GM18909 (cell line): ENCODE measurements at regions not wholly inside any gene's neighbourhood (a gene's known extent, or its start where the extent isn't known, plus 50 kb on each side); places are given as distances from the start of the nearest gene placed in this dataset.

Experiments used
- ATAC-seq: cut with Tn5 transposase; IDR thresholded peaks from one replicate; pipeline ENCODE4 v1.9.1; 2021; ENCODE audit warnings: mild to moderate bottlenecking; ENCODE audit not compliant: unreplicated experiment, poor library complexity

DNA sequence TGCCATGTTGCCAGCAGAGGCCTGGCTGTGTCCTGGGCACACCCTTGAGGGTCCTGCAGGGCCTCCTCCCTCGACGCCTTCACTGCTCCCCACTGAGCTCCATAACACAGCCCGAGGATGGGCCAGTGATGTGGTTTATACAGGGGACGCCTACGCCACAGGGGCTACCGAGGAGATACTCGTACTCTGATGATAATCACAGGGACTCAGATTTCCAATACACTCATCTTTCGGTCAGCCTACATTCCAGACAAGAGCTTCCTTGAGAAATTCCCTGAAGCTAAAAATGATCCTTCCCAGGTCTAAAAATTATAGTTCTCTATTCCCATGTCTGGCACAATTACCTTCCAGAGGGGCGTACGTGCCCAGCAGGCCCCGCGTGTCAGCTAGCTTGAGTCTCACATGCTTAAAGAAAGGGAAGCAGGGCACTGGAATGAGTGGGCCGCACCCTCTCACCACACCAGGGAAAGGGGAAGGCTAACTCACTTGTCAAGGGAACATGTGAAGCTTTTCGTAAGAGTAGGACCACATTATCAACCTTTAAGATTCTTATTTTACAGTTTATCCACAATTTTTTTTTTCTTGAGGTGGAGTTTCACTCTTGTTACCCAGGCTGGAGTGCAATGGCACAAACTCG lies 159.5 kb upstream of the NDUFV2 start:
- ATAC-seq, result no peak

DNA sequence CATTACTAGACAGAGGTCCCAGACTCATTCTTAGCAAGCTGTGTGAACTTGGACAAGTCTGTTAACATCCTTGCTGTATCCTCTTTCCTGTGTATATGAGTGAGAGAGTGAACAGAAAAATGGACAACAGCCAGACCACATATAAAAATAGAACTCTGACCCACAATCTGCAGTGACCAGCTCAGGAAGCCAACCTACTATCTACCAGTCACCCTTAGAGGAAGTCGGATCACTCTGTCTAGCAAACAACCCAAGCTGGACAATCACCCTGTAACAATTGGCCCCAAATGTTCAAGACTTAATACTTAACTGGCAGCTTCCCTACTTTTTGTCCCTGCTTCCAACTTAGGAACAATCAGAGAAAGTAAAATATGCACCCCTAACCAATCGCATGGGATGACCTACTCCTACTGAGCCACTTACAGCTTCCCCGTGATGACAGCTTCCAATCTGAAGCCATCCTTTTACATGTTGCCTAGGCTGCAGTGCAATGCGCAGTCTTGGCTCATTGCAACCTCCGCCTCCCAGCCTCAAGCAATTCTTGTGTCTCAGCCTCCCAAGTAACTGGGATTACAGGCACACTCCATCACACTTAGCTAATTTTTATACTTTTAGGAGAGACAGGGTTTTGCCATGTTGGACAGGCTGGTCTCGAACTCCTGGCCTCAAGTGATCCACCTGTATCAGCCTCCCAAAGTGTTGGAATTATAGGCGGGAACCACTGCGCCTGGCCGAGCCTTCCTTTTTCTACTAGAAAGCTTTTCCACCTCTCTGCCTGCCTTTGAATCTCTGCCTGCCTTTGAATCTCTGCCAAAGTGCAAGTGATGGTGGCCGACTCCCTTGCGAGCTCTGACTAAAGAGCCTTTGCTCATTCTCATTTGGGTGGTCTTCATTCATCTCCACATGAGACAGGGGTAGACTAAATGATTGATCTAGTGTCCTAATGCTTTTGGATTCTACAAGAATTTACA lies 158.3 kb upstream of the NDUFV2 start:
- ATAC-seq, result no peak

DNA sequence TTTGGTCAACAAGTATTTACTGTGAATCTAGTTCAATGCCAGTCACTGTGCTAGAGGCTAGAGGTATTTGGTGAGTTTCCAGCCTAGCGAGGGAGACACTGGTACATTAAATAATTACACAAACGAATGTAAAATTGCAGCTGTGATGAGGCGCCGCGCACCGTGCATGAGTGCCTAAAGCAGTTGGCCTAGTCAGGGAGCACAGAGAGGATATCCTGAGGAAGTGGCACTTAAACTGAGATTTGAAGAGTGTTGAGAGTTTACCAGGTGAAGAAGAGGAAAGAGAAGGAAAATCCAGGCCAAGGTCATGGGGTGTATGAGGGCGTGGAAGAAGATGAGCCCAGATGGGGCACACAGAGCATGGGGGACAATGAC lies 157.6 kb upstream of the NDUFV2 start:
- ATAC-seq, result no peak

DNA sequence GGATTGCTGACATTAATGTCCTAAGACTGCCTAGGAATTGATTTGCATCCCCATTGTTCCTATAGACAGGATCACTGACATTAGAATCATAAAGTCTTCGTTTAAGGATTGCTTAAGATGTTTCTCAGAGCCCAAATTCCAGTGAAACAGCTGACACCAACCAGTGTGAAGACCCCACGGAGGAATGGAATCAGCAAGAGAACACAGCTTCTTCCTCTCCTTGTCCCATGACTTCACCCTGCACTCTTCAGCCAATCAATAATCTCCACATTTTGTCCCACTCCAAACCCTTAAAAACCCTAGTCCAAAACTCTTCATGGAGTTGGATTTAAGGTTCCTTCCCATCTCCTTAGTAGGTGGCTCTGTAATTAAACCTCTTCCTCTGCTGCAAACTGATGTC lies 157.0 kb upstream of the NDUFV2 start:
- no peak for ATAC-seq

DNA sequence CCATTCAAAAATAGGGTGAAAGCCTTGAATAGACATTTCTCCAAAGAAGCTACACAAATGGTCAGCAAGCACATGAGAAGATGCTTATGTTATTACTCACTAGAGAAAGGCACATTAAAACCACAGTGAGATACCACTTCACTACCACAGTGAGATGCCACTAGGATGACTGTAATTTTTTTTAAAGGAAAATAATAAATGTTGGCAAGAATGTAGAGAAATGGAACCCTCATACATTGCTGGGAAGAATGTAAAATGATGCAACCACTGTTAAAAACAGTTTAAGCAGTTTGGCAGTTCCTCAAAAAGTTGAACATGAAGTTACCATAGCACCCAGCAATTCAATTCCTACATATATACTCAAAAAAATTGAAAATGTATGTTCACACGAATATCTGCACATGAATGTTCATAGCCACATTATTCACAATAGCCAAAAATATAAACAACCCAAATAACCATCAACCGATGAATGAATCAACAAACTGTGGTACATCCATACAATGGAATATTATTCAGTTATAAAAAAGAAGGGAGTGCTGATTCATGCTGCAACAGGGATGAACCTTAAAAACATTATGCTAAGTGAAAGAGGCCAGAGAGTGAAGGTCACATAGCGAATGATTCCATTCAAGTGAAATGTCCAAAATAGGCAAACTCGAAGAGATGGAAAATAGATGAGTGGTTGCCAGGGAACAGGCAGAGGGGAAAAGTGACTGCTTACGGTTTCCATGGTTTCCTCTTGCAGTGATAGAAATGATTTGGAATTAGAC lies 156.2 kb upstream of the NDUFV2 start:
- ATAC-seq, result no peak

DNA sequence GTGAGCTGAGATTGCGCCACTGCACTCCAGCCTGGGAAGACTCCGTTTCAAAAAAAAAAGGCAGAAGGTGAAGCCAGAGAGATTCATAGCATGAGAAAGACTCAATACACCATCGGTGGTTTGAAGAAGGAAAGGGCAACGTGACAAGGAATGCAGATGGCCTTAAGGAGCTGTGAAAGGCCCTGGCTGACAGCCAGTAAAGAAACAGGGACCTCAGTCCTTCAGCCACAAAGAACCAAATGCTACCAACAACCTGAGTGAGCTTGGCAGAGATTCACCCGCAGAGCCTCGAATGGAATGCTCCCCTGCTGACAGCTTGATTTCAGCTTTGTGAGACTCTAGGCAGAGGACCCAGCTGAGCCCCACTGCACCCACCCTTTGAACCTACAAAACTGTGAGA lies 154.9 kb upstream of the NDUFV2 start:
- no peak for ATAC-seq

DNA sequence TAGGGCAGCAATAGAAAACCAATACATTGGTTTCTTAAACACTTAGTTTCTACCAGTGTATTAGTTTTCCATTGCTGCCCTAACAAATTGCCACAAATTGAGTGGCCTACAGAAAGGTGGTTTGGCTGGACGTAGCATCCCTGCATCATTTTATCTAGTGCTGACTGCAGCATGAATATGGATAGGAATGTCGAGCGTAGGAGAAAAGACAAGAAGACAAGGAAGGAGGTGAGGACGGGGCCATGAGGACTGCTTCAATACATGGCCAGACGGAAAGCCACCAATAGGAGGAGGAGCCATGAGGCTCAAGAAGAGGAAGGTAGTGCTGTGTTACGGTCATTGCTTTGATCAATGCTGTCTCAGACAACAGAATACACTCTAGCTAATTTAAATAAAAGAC lies 154.5 kb upstream of the NDUFV2 start:
- ATAC-seq, result no peak

DNA sequence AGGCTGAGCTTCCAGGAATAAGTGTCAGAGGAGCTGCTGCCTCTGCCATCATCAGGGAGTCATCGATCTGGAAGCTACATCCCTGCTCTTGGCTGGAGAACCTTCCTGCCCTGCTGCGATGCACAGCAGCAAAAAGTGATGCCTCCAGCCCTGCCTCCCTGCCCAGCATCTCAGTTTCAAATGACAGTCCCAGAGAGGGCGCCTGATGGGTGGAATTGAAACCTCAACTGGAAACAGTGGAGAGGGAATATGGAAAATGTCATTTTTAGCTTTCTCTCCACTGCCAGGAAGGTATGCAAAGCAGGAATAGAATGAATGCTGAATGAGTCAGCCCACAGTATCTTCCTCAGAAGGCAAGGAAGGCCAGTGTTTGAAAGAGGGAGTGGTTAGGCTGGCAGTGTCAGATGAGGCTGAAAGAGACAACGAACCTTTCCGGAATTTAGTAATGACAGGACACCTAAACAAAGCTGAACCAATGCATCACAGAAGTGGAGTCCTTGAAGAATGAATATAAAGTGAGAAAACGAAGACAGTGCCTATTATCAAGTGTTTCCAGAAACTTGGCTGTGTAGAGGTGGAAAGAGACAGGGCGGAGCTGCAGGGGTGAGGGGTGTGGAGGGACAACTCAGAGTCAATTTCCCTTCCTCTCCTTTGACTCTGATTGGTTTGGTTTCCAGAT lies 153.9 kb upstream of the NDUFV2 start:
- ATAC-seq, result no peak

DNA sequence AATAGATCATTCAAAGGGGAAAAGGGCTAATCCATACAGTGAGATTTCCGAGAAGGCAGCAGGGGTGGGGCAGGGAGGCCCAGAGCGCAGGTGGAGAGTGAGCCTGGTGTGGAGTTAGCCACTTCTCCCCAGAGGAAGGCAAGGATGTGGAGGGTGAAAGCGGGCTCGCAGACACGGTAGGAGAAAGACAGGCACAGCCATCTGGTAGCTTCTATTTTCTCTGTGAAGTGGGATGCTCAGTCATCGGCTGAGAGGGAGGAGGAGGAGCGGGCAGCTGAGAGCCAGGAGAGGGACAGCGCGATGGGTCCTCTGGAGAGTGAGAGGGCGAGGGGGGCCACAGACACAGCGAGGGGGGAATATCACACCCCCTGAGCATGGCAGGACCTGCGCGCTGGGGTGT lies 153.3 kb upstream of the NDUFV2 start:
- ATAC-seq, result no peak

DNA sequence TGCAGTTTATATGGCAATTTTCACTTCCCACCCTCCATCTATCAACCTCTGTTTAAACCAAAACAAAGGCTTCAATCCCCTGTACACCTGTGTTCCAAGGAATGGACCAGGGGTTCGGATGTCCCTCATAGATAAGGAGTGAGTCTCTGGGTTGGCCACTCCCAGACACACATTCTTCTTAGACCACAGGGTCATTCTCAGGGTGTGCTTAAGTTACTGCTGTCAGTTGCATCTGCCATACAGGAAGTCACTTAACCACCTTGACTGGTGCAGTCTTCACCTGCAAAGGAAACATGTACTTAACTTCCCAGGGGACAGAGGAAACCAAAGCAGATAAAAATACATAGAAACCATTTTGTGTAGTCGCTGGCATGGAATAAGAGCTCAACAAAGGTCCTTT lies 151.0 kb upstream of the NDUFV2 start:
- peak; percentile 84 for ATAC-seq

DNA sequence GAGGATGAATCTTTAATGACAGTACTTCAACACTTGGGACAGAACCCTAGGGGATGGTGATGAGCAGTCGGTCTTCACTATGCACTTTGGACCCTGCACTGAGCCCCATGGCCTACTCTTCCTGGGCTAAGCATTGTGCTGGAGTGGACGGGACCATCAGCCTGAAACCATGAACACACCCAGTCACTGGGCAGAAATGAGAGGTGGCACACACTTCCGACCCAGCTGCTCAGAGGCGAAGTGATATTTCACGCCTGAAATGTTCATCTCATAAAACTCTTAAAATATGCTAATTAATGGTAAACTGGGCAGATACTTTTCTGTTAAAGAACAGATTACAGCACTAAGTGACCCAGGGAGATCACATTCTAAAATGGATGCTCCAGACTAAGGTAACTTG lies 150.3 kb upstream of the NDUFV2 start:
- no peak for ATAC-seq

DNA sequence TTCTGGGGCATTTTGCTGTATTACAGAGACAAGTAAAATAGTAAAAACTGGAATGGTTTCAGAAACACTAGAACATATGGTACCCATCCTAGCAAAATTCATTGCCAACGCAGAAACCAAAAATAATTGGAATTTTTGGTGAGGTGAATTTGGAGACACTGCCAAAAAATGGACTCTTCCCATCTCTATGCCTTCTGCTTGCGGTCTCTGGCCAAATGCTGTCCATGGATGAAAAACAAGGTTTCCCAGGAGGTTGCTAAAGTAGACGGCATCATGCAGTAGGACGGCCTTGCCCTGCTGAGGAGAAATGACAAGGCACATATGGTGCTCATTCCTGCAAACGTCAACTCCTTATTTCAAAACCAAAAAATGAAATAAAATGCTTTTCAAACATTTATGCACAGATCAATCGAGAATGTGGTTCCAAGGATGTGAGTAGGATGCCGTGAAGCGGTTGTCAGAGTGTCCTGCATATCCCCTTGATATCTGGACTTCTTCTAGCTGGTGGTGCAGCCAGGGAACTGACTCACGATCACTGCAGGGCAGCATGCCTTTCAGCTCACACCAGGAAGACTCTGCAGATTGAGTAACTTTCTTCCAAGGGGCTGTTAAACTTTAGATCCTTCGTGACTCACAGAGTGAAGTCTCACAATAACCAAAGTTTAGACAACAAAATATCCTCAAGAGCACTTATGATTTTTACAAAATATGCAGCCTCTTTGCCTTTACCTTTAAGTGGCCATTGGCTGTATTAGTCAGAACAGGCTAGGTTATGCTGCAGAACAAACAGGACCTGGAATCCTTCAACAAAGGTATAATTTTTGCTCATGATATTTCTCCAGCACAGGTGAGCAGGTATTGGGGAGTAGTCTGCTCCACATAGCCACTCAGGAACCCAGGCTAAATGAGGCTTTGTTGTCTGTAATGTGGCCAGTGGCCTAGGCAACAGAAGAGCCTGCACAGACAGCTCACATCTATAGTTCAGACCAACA lies 149.4 kb upstream of the NDUFV2 start:
- ATAC-seq, result no peak

DNA sequence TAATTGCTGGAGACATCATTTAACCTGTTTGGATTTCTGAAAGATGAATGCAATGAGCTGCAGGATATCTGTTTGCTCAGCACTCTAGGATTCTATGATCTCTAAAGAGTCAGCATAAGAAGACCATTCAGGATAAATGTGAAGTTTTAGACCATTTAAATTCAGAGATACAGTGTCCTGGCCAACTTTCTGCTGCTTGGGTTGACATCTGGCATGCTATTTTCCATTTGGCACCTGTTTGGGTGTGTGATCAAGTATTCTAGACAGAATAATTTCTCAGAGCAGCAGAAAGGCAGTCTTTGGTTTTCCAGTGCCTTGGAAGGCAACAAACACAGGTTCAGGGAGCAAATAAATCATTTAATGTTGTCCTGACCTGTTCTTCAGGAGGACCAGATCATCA lies 144.8 kb upstream of the NDUFV2 start:
- ATAC-seq, result no peak

DNA sequence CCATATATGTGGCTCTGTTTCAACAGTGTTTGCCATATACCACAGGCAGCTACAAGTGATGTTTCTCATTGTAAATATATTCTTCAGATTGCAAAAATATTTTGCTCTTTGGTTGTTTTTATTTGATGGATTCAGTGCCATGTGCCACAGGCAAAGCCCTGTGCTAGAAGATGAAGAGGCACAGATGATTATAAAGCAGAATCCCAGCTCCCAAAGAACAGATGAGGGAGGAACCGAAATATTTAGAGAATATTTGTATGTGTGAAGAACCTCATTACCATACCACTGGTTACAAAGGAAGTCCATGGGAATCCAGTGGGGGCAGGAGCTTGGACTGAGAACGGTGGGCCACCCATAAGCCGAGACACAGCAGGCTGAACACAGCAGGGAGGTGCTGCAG lies 143.8 kb upstream of the NDUFV2 start:
- no peak for ATAC-seq

DNA sequence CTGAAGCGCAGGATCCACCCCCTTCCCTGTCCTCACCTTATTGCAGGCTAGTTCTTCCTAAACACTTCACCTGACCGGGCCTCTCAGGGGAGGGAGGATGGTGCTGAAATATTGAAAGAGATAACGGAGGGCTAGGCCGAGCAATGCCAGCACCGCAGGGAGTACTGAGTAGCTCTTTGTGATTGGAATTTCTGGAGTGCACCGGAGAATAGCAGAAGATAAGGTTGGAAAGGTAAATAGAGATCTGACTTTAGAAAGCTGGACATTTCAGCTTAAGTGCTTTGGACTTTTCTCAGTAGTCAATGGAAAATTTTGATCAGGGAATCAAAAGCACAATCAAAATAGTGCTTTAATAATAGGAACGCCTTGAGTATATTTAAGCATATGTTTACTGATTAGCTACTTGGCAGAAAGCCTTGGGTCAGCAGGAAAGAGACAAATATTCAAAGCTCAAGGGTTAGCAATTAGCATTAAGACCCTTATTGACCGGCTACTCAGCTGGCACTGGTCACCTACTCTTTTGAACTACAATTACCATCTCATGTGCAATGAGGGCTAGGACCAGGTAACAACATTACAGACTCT lies 142.9 kb upstream of the NDUFV2 start:
- ATAC-seq, result no peak

DNA sequence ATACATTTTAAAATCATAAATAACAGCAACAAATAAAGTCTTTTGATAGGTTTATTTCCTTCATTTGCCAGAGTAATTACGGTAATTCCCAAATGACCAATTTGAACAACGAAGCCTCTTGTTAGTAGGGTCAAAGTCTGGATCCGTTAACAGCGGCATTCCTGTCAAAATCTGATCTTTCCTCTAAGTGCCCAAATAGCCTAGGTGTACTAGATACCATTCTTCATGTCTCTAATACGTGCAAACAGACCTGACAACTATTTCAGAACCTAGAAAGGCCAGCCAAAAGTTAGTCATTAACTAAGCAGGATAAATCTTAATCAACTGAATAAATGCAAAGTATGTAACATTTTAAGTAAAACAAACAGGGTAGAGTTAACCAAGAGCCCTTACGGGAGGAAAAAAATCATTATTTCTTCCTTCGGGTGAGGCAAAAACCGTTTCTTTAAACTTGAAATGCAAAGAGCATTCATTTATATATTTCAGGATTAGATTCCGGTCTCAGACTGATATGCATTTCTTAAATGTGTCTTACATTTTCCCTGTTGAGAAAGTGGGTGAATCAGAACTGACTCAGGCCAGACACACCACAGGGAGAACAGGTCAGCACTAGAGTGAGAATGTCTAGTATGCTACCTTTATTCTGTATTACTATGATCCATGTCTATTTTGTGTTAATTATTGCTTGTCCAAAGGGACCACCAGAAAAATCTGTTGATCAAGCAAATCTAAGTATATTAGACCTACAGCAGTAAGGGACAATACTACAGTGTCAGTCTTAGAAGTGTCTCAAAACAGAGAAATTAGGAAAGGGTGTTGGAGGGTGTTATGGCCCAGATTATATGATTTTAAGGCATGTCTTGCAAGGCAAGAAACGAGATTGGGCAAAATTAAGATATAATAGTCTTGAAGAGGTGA lies 141.5 kb upstream of the NDUFV2 start:
- no peak for ATAC-seq

DNA sequence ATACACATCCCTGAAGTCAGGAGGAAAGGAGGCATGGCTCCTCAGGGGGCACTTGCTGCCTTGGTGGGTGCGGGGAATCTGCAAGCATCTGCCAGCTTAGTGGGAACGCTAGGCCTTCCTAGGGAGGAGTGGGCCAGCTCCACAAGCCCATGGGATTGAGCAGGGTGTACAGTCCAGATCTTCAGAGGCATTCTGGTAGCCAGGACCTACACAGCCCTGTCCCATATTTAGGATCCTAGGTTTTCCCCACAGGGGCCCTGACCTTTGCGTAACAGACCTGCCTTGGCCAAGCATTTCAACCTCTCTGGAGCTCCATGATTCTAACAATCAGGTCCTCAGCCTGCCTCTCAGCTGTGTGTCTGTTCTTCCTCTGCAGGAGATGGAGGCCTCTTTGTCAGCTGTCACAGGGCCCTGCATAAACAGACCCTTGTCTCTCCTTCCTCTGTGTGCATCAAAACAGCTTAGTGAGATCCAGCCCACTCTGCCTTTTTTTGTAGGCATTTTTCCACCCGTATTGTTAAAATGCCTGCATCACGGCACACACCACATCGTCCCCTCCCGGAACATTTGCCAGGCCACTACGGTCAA lies 140.2 kb upstream of the NDUFV2 start:
- ATAC-seq, result no peak
